Mesenchymal stem cell (in vitro differentiated cells and primary cell): ENCODE measurements at regions not wholly inside any gene's neighbourhood (a gene's known extent, or its start where the extent isn't known, plus 50 kb on each side); places are given as distances from the start of the nearest gene placed in this dataset.

ENCODE experiments used
- DNase-seq: peaks from one replicate; pipeline ENCODE4 v3.0.0-alpha.2; 2013
- H2AFZ ChIP-seq: one replicate; pipeline ENCODE4 v1.6.1; 2013; ENCODE audit warnings: low read depth, mild to moderate bottlenecking, control low read depth, inconsistent platforms, low read length, moderate library complexity
- H2AK5ac ChIP-seq: 2 replicates; pipeline ENCODE4 v1.6.1; 2013; ENCODE audit warnings: low read length, moderate library complexity, mild to moderate bottlenecking, inconsistent platforms; ENCODE audit not compliant: severe bottlenecking
- H2BK120ac ChIP-seq: one replicate; pipeline ENCODE4 v1.6.1; 2013; ENCODE audit warnings: low read depth, mild to moderate bottlenecking, inconsistent platforms, low read length, moderate library complexity
- H2BK12ac ChIP-seq, 2 experiments: one replicate each; pipeline ENCODE4 v1.6.1; 2013; ENCODE audit warnings: inconsistent platforms in 2 of 2, low read length in 2 of 2, mild to moderate bottlenecking in 2 of 2, moderate library complexity in 2 of 2, control low read depth in 1 of 2
- H2BK15ac ChIP-seq: one replicate; pipeline ENCODE4 v1.6.1; 2013; ENCODE audit warnings: mild to moderate bottlenecking, low read depth, inconsistent platforms; ENCODE audit not compliant: poor library complexity, severe bottlenecking
- H2BK5ac ChIP-seq: 2 replicates; pipeline ENCODE4 v1.6.1; 2013; ENCODE audit warnings: low read depth, mild to moderate bottlenecking, low read length, control low read depth, inconsistent platforms; ENCODE audit not compliant: poor library complexity, severe bottlenecking
- H3K14ac ChIP-seq, 2 experiments: one replicate each; pipeline ENCODE4 v1.6.1; 2013; ENCODE audit warnings: inconsistent platforms in 2 of 2, low read length in 2 of 2, control low read depth in 1 of 2, mild to moderate bottlenecking in 1 of 2, moderate library complexity in 1 of 2
- H3K18ac ChIP-seq, 2 experiments: one replicate each; pipeline ENCODE4 v1.6.1; 2013; ENCODE audit warnings: inconsistent platforms in 2 of 2, low read length in 2 of 2, control low read depth in 1 of 2, low read depth in 1 of 2, mild to moderate bottlenecking in 1 of 2
- H3K23ac ChIP-seq, 2 experiments: one replicate each; pipeline ENCODE4 v1.6.1; 2013; ENCODE audit warnings: inconsistent platforms in 2 of 2, low read length in 2 of 2, mild to moderate bottlenecking in 2 of 2, moderate library complexity in 2 of 2, control low read depth in 1 of 2
- H3K27ac ChIP-seq: 2 replicates; pipeline ENCODE4 v1.5.1; 2013; ENCODE audit warnings: mild to moderate bottlenecking, moderate library complexity, low read length, control low read depth, inconsistent platforms; ENCODE audit not compliant: poor library complexity, severe bottlenecking
- H3K27me3 ChIP-seq, 2 experiments: 2 replicates each; pipeline versions ENCODE4 v1.6.1 to v1.7.0; 2013; ENCODE audit warnings: low read length in 2 of 2, mild to moderate bottlenecking in 2 of 2, moderate library complexity in 2 of 2, control low read depth in 1 of 2, inconsistent platforms in 1 of 2; ENCODE audit not compliant: control insufficient read depth in 1 of 2, insufficient read depth in 1 of 2
- H3K36me3 ChIP-seq, 2 experiments: 2 replicates each; pipeline versions ENCODE4 v1.6.1 to v1.7.0; 2013; ENCODE audit warnings: low read length in 2 of 2, control low read depth in 1 of 2, inconsistent platforms in 1 of 2, low read depth in 1 of 2, mild to moderate bottlenecking in 1 of 2; ENCODE audit not compliant: insufficient read depth in 2 of 2, control insufficient read depth in 1 of 2
- H3K4ac ChIP-seq, 2 experiments: one replicate each; pipeline ENCODE4 v1.6.1; 2013; ENCODE audit warnings: inconsistent platforms in 2 of 2, low read length in 2 of 2, mild to moderate bottlenecking in 2 of 2, moderate library complexity in 2 of 2, control low read depth in 1 of 2, low read depth in 1 of 2
- H3K4me1 ChIP-seq: 2 replicates; pipeline ENCODE4 v1.6.1; 2013; ENCODE audit warnings: low read depth, low read length, control low read depth; ENCODE audit not compliant: control insufficient read depth, insufficient read depth
- H3K4me2 ChIP-seq: 2 replicates; pipeline ENCODE4 v1.6.1; 2013; ENCODE audit warnings: low read length, mild to moderate bottlenecking, inconsistent platforms; ENCODE audit not compliant: poor library complexity, severe bottlenecking
- H3K4me3 ChIP-seq, 2 experiments: 2 replicates each; pipeline versions ENCODE4 v1.5.1 to v1.7.0; 2013; ENCODE audit warnings: low read length in 2 of 2, mild to moderate bottlenecking in 2 of 2, control low read depth in 1 of 2, low read depth in 1 of 2; ENCODE audit not compliant: insufficient read depth in 1 of 2
- H3K79me1 ChIP-seq: replicated peaks from 2 replicates; pipeline ENCODE4 v1.6.1; 2013; ENCODE audit warnings: mild to moderate bottlenecking, control low read depth, low read length, inconsistent platforms; ENCODE audit not compliant: poor library complexity, severe bottlenecking
- H3K9ac ChIP-seq: 2 replicates; pipeline ENCODE4 v1.7.0; 2013; ENCODE audit warnings: mild to moderate bottlenecking, low read length, moderate library complexity
- H3K9me3 ChIP-seq: 2 replicates; pipeline ENCODE4 v1.7.0; 2013; ENCODE audit warnings: mild to moderate bottlenecking, low read length; ENCODE audit not compliant: control insufficient read depth
- H4K8ac ChIP-seq: one replicate; pipeline ENCODE4 v1.6.1; 2013; ENCODE audit warnings: inconsistent platforms, mild to moderate bottlenecking, low read length, moderate library complexity
- H4K91ac ChIP-seq: one replicate; pipeline ENCODE4 v1.6.1; 2013; ENCODE audit warnings: mild to moderate bottlenecking, low read length, inconsistent platforms
- whole genome bisulfite sequencing: methylation state at CpG from one replicate; pipeline ENCODE4 v1.1.7; 2013; ENCODE audit warnings: mixed read lengths; 5-methylcytosine and 5-hydroxymethylcytosine counted together

GRCh38 chr3:62968128-62968527 lies 92.9 kb upstream of the CADPS start:
- no peak overlapping the region for H3K9ac ChIP-seq
- no peaks in the 10 kb centered on the region for H3K36me3 ChIP-seq
- H3K27me3 ChIP-seq: no peaks in the 10 kb centered on the region
- no peak overlapping the region for H3K4me3 ChIP-seq
- no peak overlapping the region for H3K18ac ChIP-seq
- no peak overlapping the region for H3K14ac ChIP-seq
- no peak overlapping the region for H3K4ac ChIP-seq
- no peaks in the 10 kb centered on the region for H3K79me1 ChIP-seq
- 100% methylated on average over 2 of the region's 3 CpGs for WGBS
- H2AK5ac ChIP-seq: no peak overlapping the region
- no peak overlapping the region for H2BK120ac ChIP-seq
- H3K4me2 ChIP-seq: no peak overlapping the region
- no peak overlapping the region for H2BK5ac ChIP-seq
- H3K4me1 ChIP-seq: no peaks in the 10 kb centered on the region
- no peak overlapping the region for H2AFZ ChIP-seq
- H2BK15ac ChIP-seq: no peak overlapping the region
- no peaks in the 10 kb centered on the region for H3K9me3 ChIP-seq
- no peak overlapping the region for H3K23ac ChIP-seq
- H4K8ac ChIP-seq: no peak overlapping the region
- H3K27ac ChIP-seq: no peak overlapping the region
- no peak overlapping the region for H4K91ac ChIP-seq
- DNase-seq: no peak
- no peak overlapping the region for H2BK12ac ChIP-seq

GRCh38 chr3:62970648-62971047 lies 95.4 kb upstream of the CADPS start:
- no peaks in the 10 kb centered on the region for H3K4me1 ChIP-seq
- H4K8ac ChIP-seq: no peak overlapping the region
- H3K79me1 ChIP-seq: no peaks in the 10 kb centered on the region
- no peak overlapping the region for H3K23ac ChIP-seq
- no peak overlapping the region for H3K4ac ChIP-seq
- no peak overlapping the region for H2BK120ac ChIP-seq
- H3K36me3 ChIP-seq: no peaks in the 10 kb centered on the region
- no peak overlapping the region for H3K27ac ChIP-seq
- H4K91ac ChIP-seq: no peak overlapping the region
- no peaks in the 10 kb centered on the region for H3K9me3 ChIP-seq
- H2AK5ac ChIP-seq: no peak overlapping the region
- no peak overlapping the region for H3K4me2 ChIP-seq
- H2BK15ac ChIP-seq: no peak overlapping the region
- H2AFZ ChIP-seq: no peak overlapping the region
- no CpG with 5 or more reads among the region's 5 CpGs for WGBS
- no peak overlapping the region for H3K18ac ChIP-seq
- H3K14ac ChIP-seq: no peak overlapping the region
- H2BK12ac ChIP-seq: no peak overlapping the region
- H3K27me3 ChIP-seq: no peaks in the 10 kb centered on the region
- H3K9ac ChIP-seq: no peak overlapping the region
- no peak for DNase-seq
- H3K4me3 ChIP-seq: no peak overlapping the region
- H2BK5ac ChIP-seq: no peak overlapping the region

GRCh38 chr3:62975566-62975965 lies 100.3 kb upstream of the CADPS start:
- Histone ChIP-seq H3K36me3 (no peaks in the 10 kb centered on the region), H3K9ac (no peak overlapping the region), H3K4me1 (no peaks in the 10 kb centered on the region), H4K8ac (no peak overlapping the region), H2BK120ac (no peak overlapping the region), H4K91ac (no peak overlapping the region), H3K18ac (no peak overlapping the region), H3K4me3 (no peak overlapping the region), H2AK5ac (no peak overlapping the region), H2BK5ac (no peak overlapping the region), H3K79me1 (no peaks in the 10 kb centered on the region), H3K4me2 (no peak overlapping the region), H2AFZ (no peak overlapping the region), H2BK12ac (no peak overlapping the region), H3K9me3 (no peaks in the 10 kb centered on the region), H3K23ac (no peak overlapping the region), H3K4ac (no peak overlapping the region), H3K27ac (no peak overlapping the region), H2BK15ac (no peak overlapping the region), H3K14ac (no peak overlapping the region), H3K27me3 (no peaks in the 10 kb centered on the region)
- no peak for DNase-seq
- WGBS: no CpG with 5 or more reads among the region's 1 CpG

GRCh38 chr3:62981962-62982361 lies 106.7 kb upstream of the CADPS start:
- no peak overlapping the region for H2BK5ac ChIP-seq
- no peaks in the 10 kb centered on the region for H3K9me3 ChIP-seq
- 0% methylated on average over 1 of the region's 1 CpG for WGBS
- no peak overlapping the region for H3K4me2 ChIP-seq
- H3K27ac ChIP-seq: no peak overlapping the region
- H3K36me3 ChIP-seq: no peaks in the 10 kb centered on the region
- H2AFZ ChIP-seq: no peak overlapping the region
- H3K14ac ChIP-seq: no peak overlapping the region
- no peak overlapping the region for H3K9ac ChIP-seq
- H3K79me1 ChIP-seq: no peaks in the 10 kb centered on the region
- H4K8ac ChIP-seq: no peak overlapping the region
- no peak overlapping the region for H2AK5ac ChIP-seq
- no peak overlapping the region for H4K91ac ChIP-seq
- H3K18ac ChIP-seq: no peak overlapping the region
- no peak overlapping the region for H2BK15ac ChIP-seq
- no peak overlapping the region for H3K4me3 ChIP-seq
- no peak overlapping the region for H3K23ac ChIP-seq
- no peak overlapping the region for H2BK12ac ChIP-seq
- no peak for DNase-seq
- no peak overlapping the region for H2BK120ac ChIP-seq
- H3K4me1 ChIP-seq: no peaks in the 10 kb centered on the region
- no peak overlapping the region for H3K4ac ChIP-seq
- no peaks in the 10 kb centered on the region for H3K27me3 ChIP-seq
